Panc1 (cell line): ENCODE measurements at regions not wholly inside any gene's neighbourhood (a gene's known extent, or its start where the extent isn't known, plus 50 kb on each side); places are given as distances from the start of the nearest gene placed in this dataset.

Source experiments
- ATAC-seq: fragments of 200-7000 bp; cut with Tn5 transposase; 2 replicates; pipeline ENCODE4 v1.9.1; 2020; ENCODE audit warnings: mild to moderate bottlenecking, moderate library complexity
- BruUV-seq: library from RNA; stranded (reverse); fragments of 400-500 nt; replicated peaks from 2 replicates; lab custom pipeline; 2021; lab: Mats Ljungman, UMichigan
- CTCF ChIA-PET: fragments of 300-600 bp; sonication (Branson Sonifier 250); formaldehyde crosslinking; loops from one replicate; lab custom pipeline; 2022; ENCODE audit warnings: antibody characterized with exemption; lab: Charles Lee
- POLR2A ChIA-PET: fragments of 300-600 bp; sonication (Branson Sonifier 250); formaldehyde crosslinking; loops from one replicate; lab custom pipeline; 2022; ENCODE audit warnings: antibody characterized with exemption; lab: Charles Lee
- DNase-seq: peaks from one replicate; pipeline ENCODE4 v3.0.0-alpha.2; 2010; ENCODE audit warnings: low read depth, low spot score
- H3K27ac ChIP-seq: 2 replicates; pipeline ENCODE4 v1.5.1; 2011; ENCODE audit warnings: mild to moderate bottlenecking, low read length, inconsistent platforms
- H3K27me3 ChIP-seq: fragments of 200-500 bp; sonication (Bioruptor generic); 2 replicates; pipeline ENCODE4 v1.6.0; 2014; ENCODE audit warnings: low read length, inconsistent platforms; ENCODE audit not compliant: control insufficient read depth, insufficient read depth
- H3K36me3 ChIP-seq: fragments of 200-500 bp; sonication (Bioruptor generic); 2 replicates; pipeline ENCODE4 v1.5.1; 2014; ENCODE audit warnings: inconsistent platforms, mild to moderate bottlenecking, low read length, moderate library complexity; ENCODE audit not compliant: control insufficient read depth, insufficient read depth
- H3K4me1 ChIP-seq: 2 replicates; pipeline ENCODE4 v1.5.1; 2011; ENCODE audit warnings: inconsistent platforms, mild to moderate bottlenecking, low read length, moderate library complexity; ENCODE audit not compliant: control insufficient read depth, insufficient read depth
- H3K4me3 ChIP-seq, 2 experiments: 2 replicates each; pipeline ENCODE4 v1.5.1; 2011 to 2012; ENCODE audit warnings: low read depth in 2 of 2, low read length in 2 of 2, mild to moderate bottlenecking in 2 of 2, inconsistent platforms in 1 of 2, moderate library complexity in 1 of 2
- H3K9me3 ChIP-seq: fragments of 200-500 bp; sonication (Bioruptor generic); 2 replicates; pipeline ENCODE4 v1.5.1; 2014; ENCODE audit warnings: low read depth, mild to moderate bottlenecking, inconsistent platforms, low read length, moderate library complexity; ENCODE audit not compliant: control insufficient read depth, insufficient read depth
- CTCF ChIP-seq: fragments of 450-650 bp; IDR thresholded peaks from 2 replicates; pipeline ENCODE4 v1.5.1; 2017; ENCODE audit warnings: mild to moderate bottlenecking
- POLR2AphosphoS5 ChIP-seq: IDR thresholded peaks from 2 replicates; pipeline ENCODE4 v1.6.1; 2012; ENCODE audit warnings: mild to moderate bottlenecking, low read depth, low read length, moderate library complexity
- REST ChIP-seq, 2 experiments: IDR thresholded peaks; 2 replicates each; pipeline ENCODE4 v1.6.1; 2011 to 2012; ENCODE audit warnings: low read depth in 2 of 2, control low read depth in 1 of 2, low read length in 1 of 2, mild to moderate bottlenecking in 1 of 2, moderate library complexity in 1 of 2; ENCODE audit not compliant: insufficient read depth in 1 of 2
- SIN3A ChIP-seq: IDR thresholded peaks from 2 replicates; pipeline ENCODE4 v1.6.1; 2012; ENCODE audit warnings: low read depth, mild to moderate bottlenecking, low read length, moderate library complexity, borderline replicate concordance; ENCODE audit not compliant: insufficient read depth
- TCF7L2 ChIP-seq: IDR thresholded peaks from 2 replicates; pipeline ENCODE4 v1.6.1; 2011; ENCODE audit warnings: mild to moderate bottlenecking, low read depth, low read length, inconsistent platforms
- in situ Hi-C: cut with HindIII; loops from 2 replicates; pipeline ENCODE4 v1.10.0; 2016; ENCODE audit warnings: low sequenced_read_pairs, low pct_unique_long_range_greater_than_20kb
- intact Hi-C: fragments of 100-400 bp; cut with micrococcal nuclease; formaldehyde crosslinking; loops from one replicate; pipeline ENCODE4 v1.10.0; 2022; ENCODE audit not compliant: unreplicated experiment

- no TSS peak for BruUV-seq
- ATAC-seq (no peak), DNase-seq (no peak)
- Histone ChIP-seq H3K9me3 (no peaks in the 10 kb centered on the region), H3K4me1 (no peaks in the 10 kb centered on the region), H3K27ac (no peak overlapping the region), H3K36me3 (no peaks in the 10 kb centered on the region), H3K4me3 (no peak overlapping the region), H3K27me3 (peaks cover 4% of the 10 kb centered on the region; the same call in 1 of the 2 replicates)
- TF ChIP-seq CTCF (no peak), POLR2AphosphoS5 (no peak), TCF7L2 (no peak), SIN3A (no peak), REST (IDR thresholded peaks at IDR 0.05; ENCODE audit: insufficient read depth in 1 of 2, low read depth in 2 of 2, low read length in 1 of 2) (no peak)
- CTCF ChIA-PET = no interaction called here
- POLR2A ChIA-PET = no interaction called here
- intact Hi-C loops (no loop called here), in situ Hi-C loops (no loop called here)
Observed at GRCh38 chr14:98822917-98823316, 449.1 kb downstream of the BCL11B start.

- in situ Hi-C loops = no loop called here
- no TSS peak for BruUV-seq
- no peak for TF ChIP-seq REST (IDR thresholded peaks at IDR 0.05; ENCODE audit: insufficient read depth in 1 of 2, low read depth in 2 of 2, low read length in 1 of 2)
- Histone ChIP-seq H3K36me3 (no peaks in the 10 kb centered on the region), H3K4me3 (no peak overlapping the region), H3K9me3 (no peaks in the 10 kb centered on the region), H3K27me3 (peaks cover 4% of the 10 kb centered on the region; the same call in 1 of the 2 replicates), H3K4me1 (no peaks in the 10 kb centered on the region), H3K27ac (no peak overlapping the region)
- intact Hi-C loops = no loop called here
- ATAC-seq = no peak
- DNase-seq = no peak
- ChIA-PET POLR2A (no interaction called here), CTCF (no interaction called here)
Observed at GRCh38 chr14:98826618-98827017, 445.4 kb downstream of the BCL11B start.
